Keratinocyte (primary cell): ENCODE measurements at regions not wholly inside any gene's neighbourhood (a gene's known extent, or its start where the extent isn't known, plus 50 kb on each side); places are given as distances from the start of the nearest gene placed in this dataset.

Source experiments
- DNase-seq: peaks from one replicate; pipeline ENCODE4 v3.0.0-alpha.2; 2011; ENCODE audit warnings: low read depth, missing footprints, low spot score
- FAIRE-seq: peaks from 2 replicates; lab custom pipeline; 2011; peaks lifted over from hg19 to GRCh38; lab: Jason Lieb, UNC
- H2AFZ ChIP-seq: 2 replicates; pipeline ENCODE4 v1.6.0; 2012; ENCODE audit warnings: low read length, control low read depth, inconsistent platforms; ENCODE audit not compliant: control insufficient read depth
- H3K27ac ChIP-seq: 2 replicates; pipeline ENCODE4 v1.5.1; 2011; ENCODE audit warnings: low read length; ENCODE audit not compliant: control insufficient read depth, insufficient read depth
- H3K27me3 ChIP-seq: 3 replicates; pipeline ENCODE4 v1.6.0; 2011; ENCODE audit warnings: low read length; ENCODE audit not compliant: control insufficient read depth, insufficient read depth; ENCODE audit errors: extremely low read depth
- H3K36me3 ChIP-seq, 2 experiments: 2 replicates in 1 of 2; 3 replicates in 1 of 2; pipeline ENCODE4 v1.5.1; 2011; ENCODE audit warnings: low read length in 2 of 2, mild to moderate bottlenecking in 1 of 2; ENCODE audit not compliant: control insufficient read depth in 2 of 2, insufficient read depth in 2 of 2; ENCODE audit errors: extremely low read depth in 1 of 2
- H3K4me1 ChIP-seq: 3 replicates; pipeline ENCODE4 v1.5.1; 2011; ENCODE audit warnings: low read length; ENCODE audit not compliant: control insufficient read depth, insufficient read depth; ENCODE audit errors: extremely low read depth
- H3K4me2 ChIP-seq: 3 replicates; pipeline ENCODE4 v1.6.0; 2011; ENCODE audit warnings: low read depth, low read length; ENCODE audit not compliant: control insufficient read depth, insufficient read depth; ENCODE audit errors: extremely low read depth
- H3K4me3 ChIP-seq, 3 experiments: fragments of 200-600 bp in 1 of 3; sonication (generic) in 1 of 3; 2 replicates in 2 of 3; 3 replicates in 1 of 3; pipeline ENCODE4 v1.5.1; 2011 to 2016; ENCODE audit warnings: low read length in 3 of 3, mild to moderate bottlenecking in 3 of 3, control low read depth in 2 of 3, inconsistent platforms in 1 of 3, low read depth in 1 of 3, mixed read lengths in 1 of 3, mixed run types in 1 of 3, moderate library complexity in 1 of 3; ENCODE audit not compliant: control insufficient read depth in 2 of 3, insufficient read depth in 2 of 3; ENCODE audit errors: extremely low read depth in 1 of 3
- H3K79me2 ChIP-seq: 2 replicates; pipeline ENCODE4 v1.6.0; 2012; ENCODE audit warnings: low read length; ENCODE audit not compliant: control insufficient read depth, insufficient read depth
- H3K9ac ChIP-seq: 3 replicates; pipeline ENCODE4 v1.6.0; 2011; ENCODE audit warnings: low read length; ENCODE audit not compliant: control insufficient read depth, insufficient read depth; ENCODE audit errors: extremely low read depth
- H3K9me1 ChIP-seq: 3 replicates; pipeline ENCODE4 v1.6.0; 2011; ENCODE audit warnings: low read length; ENCODE audit not compliant: control insufficient read depth, insufficient read depth; ENCODE audit errors: extremely low read depth
- H3K9me3 ChIP-seq: 2 replicates; pipeline ENCODE4 v1.5.1; 2012; ENCODE audit warnings: low read depth, low read length; ENCODE audit not compliant: control insufficient read depth
- H4K20me1 ChIP-seq: 3 replicates; pipeline ENCODE4 v1.6.0; 2011; ENCODE audit warnings: low read length; ENCODE audit not compliant: control insufficient read depth, insufficient read depth; ENCODE audit errors: extremely low read depth
- EZH2 ChIP-seq: IDR thresholded peaks from one replicate; pipeline ENCODE4 v1.6.1; 2012; ENCODE audit warnings: inconsistent platforms, mild to moderate bottlenecking, low read length, moderate library complexity
- dilution Hi-C: fragments of 300-500 bp; cut with MboI; formaldehyde crosslinking; loops from one replicate; pipeline ENCODE4 v1.7.0; 2020; ENCODE audit warnings: low sequenced_read_pairs; ENCODE audit not compliant: extremely low pct_ligation_motif_present
- TF ChIP-seq, protein P1 (sequence below), 3 experiments: IDR thresholded peaks in 1 of 3; conservative IDR thresholded peaks in 1 of 3; optimal IDR thresholded peaks in 1 of 3; 2 replicates in 2 of 3; 3 replicates in 1 of 3; pipeline versions ENCODE3 to v1.5.1; 2011; ENCODE audit warnings: low read length in 3 of 3, mild to moderate bottlenecking in 3 of 3, moderate library complexity in 2 of 3, control low read depth in 1 of 3, inconsistent platforms in 1 of 3; ENCODE audit not compliant: insufficient read depth in 2 of 3; ENCODE audit errors: extremely low read depth in 1 of 3

DNA sequence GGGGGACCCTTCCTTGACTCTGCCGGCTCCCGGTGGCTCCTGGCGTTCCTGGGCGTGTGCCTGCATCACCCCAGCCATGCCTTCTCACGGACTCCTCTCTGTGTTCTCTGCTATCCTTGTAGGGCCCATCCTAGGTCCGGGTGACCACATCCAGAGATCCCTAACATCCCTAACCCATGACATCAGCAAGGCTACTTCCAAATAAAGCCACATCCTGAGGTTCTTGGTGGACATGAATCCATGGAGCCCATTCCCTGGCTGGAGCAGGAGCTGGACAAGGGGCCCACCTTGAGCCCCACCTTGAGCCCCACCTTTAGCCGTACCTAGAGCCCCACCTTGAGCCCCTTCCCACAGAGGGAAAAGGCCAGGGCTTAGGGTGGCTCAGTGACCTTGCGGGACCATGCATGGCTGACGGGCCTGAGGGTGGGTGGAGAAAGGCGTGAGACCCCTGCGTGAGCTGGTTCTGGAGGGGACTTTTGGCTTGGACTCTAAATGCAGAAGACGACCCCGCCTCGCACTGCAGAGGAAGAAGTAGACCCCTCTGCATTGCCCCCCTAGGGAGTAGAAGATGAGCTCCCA, 58.5 kb upstream of the INPP5A start:
- Histone ChIP-seq H2AFZ (no peak overlapping the region), H3K4me2 (no peak overlapping the region), H3K9me1 (peaks cover 2% of the 10 kb centered on the region), H4K20me1 (no peaks in the 10 kb centered on the region), H3K4me3 (no peak overlapping the region), H3K4me1 (peaks cover 12% of the 10 kb centered on the region), H3K27ac (no peak overlapping the region), H3K9me3 (no peaks in the 10 kb centered on the region), H3K36me3 (no peaks in the 10 kb centered on the region), H3K27me3 (peaks cover 26% of the 10 kb centered on the region), H3K79me2 (no peaks in the 10 kb centered on the region), H3K9ac (no peak overlapping the region)
- TF ChIP-seq, protein P1, sequence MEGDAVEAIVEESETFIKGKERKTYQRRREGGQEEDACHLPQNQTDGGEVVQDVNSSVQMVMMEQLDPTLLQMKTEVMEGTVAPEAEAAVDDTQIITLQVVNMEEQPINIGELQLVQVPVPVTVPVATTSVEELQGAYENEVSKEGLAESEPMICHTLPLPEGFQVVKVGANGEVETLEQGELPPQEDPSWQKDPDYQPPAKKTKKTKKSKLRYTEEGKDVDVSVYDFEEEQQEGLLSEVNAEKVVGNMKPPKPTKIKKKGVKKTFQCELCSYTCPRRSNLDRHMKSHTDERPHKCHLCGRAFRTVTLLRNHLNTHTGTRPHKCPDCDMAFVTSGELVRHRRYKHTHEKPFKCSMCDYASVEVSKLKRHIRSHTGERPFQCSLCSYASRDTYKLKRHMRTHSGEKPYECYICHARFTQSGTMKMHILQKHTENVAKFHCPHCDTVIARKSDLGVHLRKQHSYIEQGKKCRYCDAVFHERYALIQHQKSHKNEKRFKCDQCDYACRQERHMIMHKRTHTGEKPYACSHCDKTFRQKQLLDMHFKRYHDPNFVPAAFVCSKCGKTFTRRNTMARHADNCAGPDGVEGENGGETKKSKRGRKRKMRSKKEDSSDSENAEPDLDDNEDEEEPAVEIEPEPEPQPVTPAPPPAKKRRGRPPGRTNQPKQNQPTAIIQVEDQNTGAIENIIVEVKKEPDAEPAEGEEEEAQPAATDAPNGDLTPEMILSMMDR (optimal IDR thresholded peaks at IDR 0.05 in 1 of 3, IDR thresholded peaks at IDR 0.05 in 1 of 3, conservative IDR thresholded peaks at IDR 0.05 in 1 of 3; ENCODE audit: extremely low read depth in 1 of 3, insufficient read depth in 2 of 3, low read length in 3 of 3): no peak
- no peak for TF ChIP-seq EZH2
- FAIRE-seq (no peak), DNase-seq (no peak)
- dilution Hi-C loops: no loop called here

- peaks cover 26% of the 10 kb centered on the region for H3K27me3 ChIP-seq
- no peak overlapping the region for H3K4me3 ChIP-seq
- H3K4me2 ChIP-seq: no peak overlapping the region
- peaks cover 2% of the 10 kb centered on the region for H3K9me1 ChIP-seq
- H4K20me1 ChIP-seq: no peaks in the 10 kb centered on the region
- no peak overlapping the region for H3K9ac ChIP-seq
- no peak for TF ChIP-seq EZH2
- TF ChIP-seq, protein P1 (optimal IDR thresholded peaks at IDR 0.05 in 1 of 3, IDR thresholded peaks at IDR 0.05 in 1 of 3, conservative IDR thresholded peaks at IDR 0.05 in 1 of 3; ENCODE audit: extremely low read depth in 1 of 3, insufficient read depth in 2 of 3, low read length in 3 of 3): no peak
- DNase-seq (no peak), FAIRE-seq (no peak)
- no peak overlapping the region for H3K27ac ChIP-seq
- no peaks in the 10 kb centered on the region for H3K79me2 ChIP-seq
- dilution Hi-C loops: no loop called here
- no peak overlapping the region for H2AFZ ChIP-seq
- no peaks in the 10 kb centered on the region for H3K9me3 ChIP-seq
- H3K36me3 ChIP-seq: no peaks in the 10 kb centered on the region
- H3K4me1 ChIP-seq: peaks cover 12% of the 10 kb centered on the region
Measured at GRCh38 chr10:132479603-132480221, 57.9 kb upstream of the INPP5A start.
